T-helper 1 cell (primary cell): ENCODE measurements at regions not wholly inside any gene's neighbourhood (a gene's known extent, or its start where the extent isn't known, plus 50 kb on each side); places are given as distances from the start of the nearest gene placed in this dataset.
A peak's percentile ranks its signal among the peaks of the same experiment; 100 is the strongest.

Source experiments
- DNase-seq, 5 donors: peaks; one replicate each; pipeline ENCODE4 v3.0.0-alpha.2; 2012 to 2020

DNA sequence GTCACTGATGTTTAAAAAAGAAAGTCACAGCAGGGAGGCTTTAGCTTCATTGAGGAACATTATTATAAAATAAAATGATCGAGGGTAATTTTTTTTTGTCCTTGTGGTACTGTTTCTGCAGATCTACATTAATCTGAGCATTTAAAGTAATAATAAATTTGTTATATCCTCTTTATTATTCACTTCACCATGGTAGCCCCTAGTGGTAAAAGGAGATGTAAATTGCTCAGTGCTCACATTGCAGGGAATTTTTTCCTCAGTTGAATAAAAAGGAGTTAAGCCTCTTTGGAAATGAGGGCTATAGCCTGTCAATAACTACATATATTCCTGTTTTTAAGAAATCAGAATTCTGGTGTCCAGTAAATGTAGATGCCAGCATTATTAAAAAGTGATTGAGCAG lies 99.7 kb upstream of the VPREB1 start:
- DNase-seq = no peak

DNA sequence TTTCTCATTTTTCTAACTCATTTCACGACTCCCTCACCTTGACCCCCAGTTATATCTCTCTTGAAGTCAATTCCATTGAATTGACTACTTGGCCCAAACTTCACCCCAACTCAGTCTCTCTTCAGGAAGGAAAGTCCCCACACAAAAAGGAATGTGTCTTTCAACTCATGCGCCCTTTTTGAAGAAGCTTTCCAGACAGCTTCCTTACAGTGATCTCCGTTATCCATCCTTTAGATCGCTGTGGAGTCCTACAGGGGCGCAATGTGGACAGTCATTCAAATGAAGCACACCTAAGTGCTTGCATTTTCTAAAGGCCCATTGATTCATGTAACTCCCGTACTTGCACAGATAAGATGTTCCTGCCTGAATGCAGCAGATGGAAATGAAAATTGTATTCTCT lies 101.1 kb upstream of the VPREB1 start:
- DNase-seq = no peak

GRCh38 chr22:22142661-22143060 lies 101.9 kb upstream of the VPREB1 start:
- no peak for DNase-seq

GRCh38 chr22:22141771-22142591 lies 102.6 kb upstream of the VPREB1 start:
- DNase-seq = no peak

GRCh38 chr22:22141031-22141430 lies 103.6 kb upstream of the VPREB1 start:
- DNase-seq = no peak

- DNase-seq = no peak
Measured at GRCh38 chr22:22139364-22139763, 105.2 kb upstream of the VPREB1 start.

- DNase-seq = no peak
Measured at GRCh38 chr22:22138915-22139314, 105.7 kb upstream of the VPREB1 start.

DNA sequence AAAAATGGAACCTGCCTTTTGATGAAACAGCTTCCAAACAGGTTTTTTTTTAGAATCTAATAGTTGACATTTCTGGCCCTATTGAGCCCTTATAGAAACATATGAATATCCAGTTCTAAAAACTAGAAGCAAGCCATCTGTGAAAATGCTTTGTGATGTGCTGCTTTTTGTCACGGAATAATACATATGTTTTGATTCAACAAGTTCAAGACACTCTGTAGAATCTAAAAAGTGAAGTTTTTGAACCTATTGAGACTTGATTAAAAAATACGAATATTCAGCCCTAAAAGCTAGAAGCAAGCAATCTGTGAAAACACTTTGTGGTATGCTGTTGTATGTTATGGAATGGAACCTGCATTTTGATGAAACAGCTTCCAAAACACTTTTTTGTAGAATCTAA lies 106.7 kb upstream of the VPREB1 start:
- no peak for DNase-seq

DNA sequence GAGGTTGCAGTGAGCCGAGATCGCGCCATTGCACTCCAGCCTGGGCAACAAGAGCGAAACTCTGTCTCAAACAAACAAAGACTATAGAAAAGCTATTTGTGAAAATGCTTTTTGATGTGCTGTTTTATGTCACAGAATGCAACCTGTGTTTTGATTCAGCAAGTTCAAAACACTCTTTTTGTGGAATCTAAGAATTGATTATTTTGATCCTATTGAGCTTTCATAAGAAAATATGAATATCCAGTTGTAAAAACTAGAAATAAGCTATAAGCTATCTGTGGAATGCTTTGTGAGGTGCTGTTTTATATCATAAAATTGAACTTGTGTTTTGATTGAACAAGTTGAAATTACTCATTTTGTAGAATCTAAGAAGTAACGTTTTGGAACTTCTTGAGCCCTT lies 110.7 kb upstream of the VPREB1 start:
- no peak for DNase-seq

DNA sequence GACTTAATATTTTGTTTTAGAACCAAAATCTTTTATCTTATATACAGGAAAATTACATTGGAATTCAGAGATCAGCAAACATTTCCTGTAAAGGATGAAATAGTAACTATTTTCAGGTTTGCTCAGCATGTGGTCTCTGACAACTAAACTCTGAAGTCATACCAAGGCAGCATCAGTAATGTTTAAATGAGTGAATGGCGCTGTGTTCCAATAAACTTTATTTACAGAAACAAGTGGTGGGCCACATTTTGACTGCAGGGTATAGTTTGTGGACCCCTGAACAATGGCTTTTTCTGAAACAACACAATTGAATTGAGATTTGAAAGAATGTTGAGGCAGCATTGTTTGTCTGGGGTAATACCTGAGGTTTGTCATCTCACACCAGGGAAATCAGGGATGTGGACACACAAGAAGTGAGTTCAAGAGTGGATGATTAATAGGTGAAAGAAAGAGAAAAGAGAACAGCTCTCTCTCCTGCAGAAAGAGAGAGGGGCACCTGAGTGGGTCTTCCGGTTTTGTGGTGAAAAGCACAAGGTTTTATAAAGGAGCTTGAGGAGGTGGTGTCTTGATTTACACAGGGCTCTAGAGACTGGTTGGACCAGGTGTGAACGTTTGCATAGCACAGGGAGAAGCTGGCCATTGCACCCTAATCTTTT lies 113.5 kb upstream of the VPREB1 start:
- DNase-seq = peak in 1 of 5 donors; percentile 23

- no peak for DNase-seq
Measured at GRCh38 chr22:22129387-22129786, 115.2 kb upstream of the VPREB1 start.

DNA sequence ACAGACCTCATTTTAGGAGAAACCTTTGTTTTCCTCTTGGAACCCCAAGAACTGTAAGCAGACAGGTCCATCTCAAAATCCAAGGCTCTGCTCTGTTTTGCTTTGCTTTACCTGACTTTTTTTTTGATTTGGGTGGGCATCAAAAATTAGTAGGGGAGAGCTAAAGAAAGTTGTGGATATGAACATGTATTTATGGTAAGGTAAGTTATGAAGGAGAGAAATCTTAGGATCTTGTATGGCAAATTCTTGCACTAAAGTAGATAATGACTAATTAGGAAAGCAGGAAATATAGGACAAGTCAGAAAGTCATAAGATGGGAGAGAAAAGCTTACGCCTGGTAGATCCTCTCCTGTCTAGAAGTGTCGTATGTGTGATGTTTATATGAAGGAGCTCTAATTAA lies 116.1 kb upstream of the VPREB1 start:
- no peak for DNase-seq

DNA sequence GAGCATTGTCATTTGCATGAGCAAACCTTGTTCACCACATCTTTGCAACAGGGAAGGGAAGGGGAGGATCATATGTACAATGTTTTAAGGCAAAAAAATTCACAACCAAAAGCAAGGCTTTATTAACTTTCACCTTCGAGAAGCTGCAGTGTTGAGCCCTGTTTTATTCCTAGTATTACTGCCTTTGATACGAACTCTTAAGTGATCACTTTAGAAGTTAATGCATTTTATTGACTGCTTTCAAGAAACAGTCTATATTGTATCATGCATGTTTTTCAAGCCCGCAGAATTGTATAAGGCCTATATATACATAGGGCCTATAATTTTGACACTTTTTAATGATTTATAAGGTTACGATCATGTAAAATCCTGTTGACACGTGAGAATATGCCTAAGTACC lies 117.5 kb upstream of the VPREB1 start:
- DNase-seq = no peak

DNA sequence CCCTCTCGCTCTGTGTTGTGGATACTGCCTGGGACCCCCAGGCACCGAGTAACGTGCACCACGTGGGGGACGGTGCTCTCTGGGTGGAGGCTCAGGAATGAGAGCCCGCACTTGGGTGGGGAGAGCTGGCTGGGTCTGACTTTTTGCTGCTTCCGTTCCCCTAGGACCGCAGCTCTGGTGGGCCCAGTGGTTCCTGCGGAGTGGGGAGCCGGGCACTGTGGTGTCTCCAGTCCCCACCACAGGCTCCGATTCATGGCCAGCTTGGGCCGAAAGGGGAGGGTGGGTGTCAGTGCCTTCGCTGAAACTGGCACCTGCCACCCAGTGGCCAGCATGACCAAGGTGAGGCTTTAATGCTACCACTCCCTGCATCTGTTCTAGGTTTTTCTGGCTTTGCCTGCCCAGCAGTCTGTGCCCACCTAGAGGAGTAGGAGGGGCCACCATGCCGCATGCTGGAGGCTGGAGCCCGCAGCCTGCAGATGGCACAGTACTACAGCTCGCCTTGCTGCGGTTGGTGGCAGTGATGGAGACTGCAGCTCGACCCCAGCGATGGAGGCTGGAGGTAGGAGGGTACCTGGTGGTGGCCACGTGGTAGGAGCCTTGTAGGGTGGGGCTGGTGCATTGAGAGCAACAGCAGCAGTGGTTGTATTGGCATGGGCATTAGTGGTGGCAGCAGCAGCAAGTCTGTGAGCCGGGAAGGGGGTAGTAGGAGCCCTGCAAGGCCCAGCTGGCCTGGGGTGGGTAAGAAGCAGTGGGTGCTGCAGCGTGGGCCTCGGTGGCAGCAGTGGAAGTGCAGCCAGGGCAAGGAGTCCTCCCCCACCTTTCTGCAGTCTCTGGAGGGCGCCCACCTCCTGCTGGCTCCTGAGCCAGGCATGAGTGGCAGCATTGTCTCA lies 118.8 kb upstream of the VPREB1 start:
- DNase-seq = no peak

GRCh38 chr22:22125028-22125578 lies 119.5 kb upstream of the VPREB1 start:
- no peak for DNase-seq

DNA sequence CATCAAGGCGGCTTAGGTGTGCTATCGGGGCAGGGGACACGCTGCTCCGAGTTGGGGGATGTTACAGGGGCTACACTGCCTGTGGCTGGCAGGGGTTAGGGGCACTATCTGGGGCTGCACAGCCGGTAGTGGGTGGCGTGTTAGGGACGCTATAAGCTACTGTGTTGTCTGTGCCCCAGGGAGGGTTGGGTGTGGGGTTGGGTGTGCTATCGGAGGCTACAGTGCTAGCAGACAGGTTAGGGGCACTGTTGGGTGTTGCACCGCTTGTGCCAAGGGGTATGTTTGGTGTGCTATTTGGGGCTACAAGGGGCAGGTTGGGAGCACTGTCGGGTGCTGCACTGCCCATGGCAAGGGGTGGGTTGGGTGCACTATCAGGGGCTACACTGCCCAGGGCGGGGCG lies 120.2 kb upstream of the VPREB1 start:
- DNase-seq = no peak

DNA sequence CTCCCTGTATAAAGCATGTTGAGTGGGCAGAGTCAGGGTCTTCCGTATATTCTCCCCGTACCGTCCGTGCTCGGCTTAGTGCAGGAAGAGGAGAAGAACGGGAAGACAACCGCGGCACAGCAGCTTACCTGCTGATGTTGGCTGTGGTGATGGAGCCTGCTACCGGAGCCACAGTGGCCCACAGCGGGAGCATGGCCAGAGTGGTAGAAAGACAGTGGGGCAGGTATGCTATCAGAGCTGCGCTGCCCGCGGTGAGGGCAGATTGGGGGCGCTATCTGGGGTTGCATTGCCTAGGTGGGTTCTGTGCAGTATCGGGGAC lies 120.7 kb upstream of the VPREB1 start:
- no peak for DNase-seq

DNA sequence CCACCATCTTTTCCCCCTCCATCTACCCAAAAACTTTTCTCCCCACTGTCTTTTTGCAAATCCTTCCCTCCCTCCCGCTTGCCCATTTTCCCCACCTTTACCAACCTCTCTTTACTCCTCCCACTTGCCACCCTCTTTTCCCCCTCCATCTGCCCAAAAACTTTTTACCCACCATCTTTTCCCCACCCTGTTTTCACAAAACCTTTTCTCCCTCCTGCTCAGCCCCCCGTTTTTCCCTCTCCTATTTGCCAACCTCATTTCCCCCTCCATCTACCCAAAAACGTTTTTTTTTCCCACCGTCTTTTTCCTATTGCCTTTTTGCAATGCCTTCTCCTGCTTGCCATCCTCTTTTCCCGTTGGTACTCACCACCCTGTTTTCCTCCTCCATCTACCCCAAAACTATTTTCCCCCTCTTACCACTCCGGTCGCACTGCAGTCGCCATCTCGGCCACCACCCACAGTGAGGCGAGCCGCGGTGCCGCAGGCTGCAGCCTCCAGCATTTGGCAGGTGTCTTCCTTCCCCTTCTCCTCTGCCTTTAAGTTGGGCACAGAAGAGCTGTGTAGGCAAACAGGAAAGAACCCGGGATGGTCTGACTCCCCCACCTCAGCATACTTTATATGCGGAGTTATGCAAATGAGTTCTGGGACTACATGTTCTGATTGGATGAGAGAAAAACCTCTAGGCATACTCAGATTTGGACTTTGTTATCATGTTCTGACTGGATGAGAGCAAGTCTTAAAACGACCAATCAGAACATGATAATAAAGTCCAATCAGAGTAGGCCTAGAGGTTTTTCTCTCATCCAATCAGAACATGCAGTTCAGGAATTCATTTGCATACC lies 121.2 kb upstream of the VPREB1 start:
- DNase-seq = no peak

DNA sequence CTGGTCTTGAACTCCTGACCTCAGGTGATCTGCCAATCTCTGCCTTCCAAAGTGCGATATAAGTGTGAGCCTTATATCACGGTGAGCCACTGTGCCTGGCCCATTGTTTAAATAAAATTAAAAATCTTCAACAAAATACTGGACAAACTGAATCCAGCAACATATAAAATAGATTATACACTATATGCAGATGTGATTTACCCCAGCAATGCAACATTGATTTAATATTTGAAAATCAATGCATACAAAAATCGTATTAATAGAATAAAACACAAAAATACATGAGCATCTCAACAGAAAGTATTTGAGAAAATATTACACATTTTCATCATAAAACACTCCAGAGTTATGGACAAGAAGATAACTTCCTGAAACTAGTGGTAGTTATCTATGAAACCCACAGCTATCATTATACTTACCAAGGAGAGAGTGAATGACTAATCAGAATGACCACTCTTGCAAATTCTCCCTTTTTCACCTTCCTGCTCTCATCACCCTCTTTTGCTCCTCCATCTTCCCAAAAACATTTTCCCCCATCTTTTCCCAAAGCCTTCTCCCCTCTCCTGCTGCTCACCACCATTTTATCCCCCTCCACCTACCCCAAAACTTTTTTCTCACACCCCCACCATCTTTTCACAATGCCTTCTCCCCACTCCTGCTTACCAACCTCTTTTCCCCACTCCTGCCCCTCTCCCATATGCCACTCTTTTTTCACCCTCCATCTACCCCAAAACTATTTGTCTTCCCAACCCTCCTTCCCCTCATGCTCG lies 122.1 kb upstream of the VPREB1 start:
- no peak for DNase-seq

DNA sequence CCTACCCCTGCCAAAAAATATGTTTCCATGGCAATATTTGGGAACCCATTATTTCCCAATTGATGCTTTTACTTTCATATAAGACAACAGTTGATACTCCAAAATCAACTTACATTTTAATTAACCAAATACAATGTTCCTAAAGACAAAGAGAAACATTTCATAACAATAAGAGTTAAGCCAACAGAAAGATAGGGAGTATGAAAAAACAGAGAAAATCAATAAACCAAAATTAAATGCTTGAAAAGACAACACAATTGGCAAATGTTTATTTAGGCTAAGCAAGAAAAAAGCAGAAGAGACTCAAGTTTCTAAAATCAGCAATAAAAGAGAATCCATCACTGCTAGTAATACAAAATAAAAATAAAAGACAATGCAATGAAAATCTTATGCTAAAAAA lies 123.1 kb upstream of the VPREB1 start:
- DNase-seq = no peak

DNA sequence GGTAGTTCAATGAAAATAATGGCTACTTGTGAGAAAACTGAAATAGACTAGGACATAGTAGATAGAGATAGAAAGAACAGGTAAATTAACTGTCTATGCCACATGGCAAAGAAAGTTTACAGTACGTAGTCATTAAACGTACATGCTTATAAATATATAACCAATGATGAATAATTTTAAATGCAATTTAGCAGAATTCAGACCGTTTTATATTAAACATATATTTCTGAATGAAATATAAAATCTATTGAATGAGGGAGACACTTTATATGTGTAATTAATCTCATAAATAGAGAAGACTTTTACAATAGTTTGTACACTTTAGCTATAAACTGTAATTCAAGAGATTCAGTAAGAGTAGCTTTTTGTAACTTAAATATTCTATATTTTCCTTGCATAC lies 124.4 kb upstream of the VPREB1 start:
- DNase-seq = no peak

DNA sequence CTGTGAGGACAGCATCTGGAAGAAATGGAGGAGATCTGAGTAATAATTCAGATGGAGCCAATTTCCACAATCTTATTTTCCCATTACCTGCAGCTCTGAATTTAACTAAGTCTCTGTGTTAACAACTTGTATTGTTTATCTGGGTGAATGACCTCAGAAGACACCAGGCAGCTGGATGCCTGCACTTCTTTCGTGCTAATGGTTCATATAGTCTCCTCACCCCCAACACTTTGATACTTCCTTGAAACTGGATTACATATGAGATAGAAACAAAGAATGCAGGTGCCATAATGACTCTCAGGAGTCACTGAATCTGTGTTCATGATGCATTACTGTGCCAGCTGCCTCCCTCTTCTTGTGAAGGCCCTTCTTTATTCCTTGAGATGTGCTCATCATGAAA lies 125.6 kb upstream of the VPREB1 start:
- no peak for DNase-seq
